ENCODE measurements at regions not wholly inside any gene's neighbourhood (a gene's known extent, or its start where the extent isn't known, plus 50 kb on each side); places are given as distances from the start of the nearest gene placed in this dataset.
"Not testable (repeated sequence)": the region's sequence is repeated elsewhere in the genome, so short reads cannot be mapped to it uniquely, and the experiment has no call there.

DNA sequence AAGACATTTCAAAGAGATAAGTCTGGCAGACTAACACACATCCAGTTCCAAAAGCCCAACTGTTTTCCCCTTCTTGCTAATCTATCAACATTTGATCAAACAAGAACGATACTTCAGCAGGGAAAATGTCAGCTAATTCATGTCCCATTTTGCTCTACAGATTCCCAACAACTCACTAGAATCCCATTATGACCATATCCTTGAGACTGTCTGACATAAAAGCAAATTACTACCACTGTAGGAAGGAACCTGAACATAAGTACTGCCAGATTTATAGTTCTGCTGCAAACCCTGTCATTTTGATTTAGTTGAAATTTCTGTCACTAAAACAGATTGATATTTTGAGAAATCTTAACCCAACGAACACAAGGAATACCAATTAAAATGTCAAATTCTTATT lies 193.0 kb upstream of the REG3G start:
- TF ChIP-seq ZFX (IDR thresholded peaks at IDR 0.05; ENCODE audit: borderline replicate concordance): no peak
- TF ChIP-seq, protein P1, sequence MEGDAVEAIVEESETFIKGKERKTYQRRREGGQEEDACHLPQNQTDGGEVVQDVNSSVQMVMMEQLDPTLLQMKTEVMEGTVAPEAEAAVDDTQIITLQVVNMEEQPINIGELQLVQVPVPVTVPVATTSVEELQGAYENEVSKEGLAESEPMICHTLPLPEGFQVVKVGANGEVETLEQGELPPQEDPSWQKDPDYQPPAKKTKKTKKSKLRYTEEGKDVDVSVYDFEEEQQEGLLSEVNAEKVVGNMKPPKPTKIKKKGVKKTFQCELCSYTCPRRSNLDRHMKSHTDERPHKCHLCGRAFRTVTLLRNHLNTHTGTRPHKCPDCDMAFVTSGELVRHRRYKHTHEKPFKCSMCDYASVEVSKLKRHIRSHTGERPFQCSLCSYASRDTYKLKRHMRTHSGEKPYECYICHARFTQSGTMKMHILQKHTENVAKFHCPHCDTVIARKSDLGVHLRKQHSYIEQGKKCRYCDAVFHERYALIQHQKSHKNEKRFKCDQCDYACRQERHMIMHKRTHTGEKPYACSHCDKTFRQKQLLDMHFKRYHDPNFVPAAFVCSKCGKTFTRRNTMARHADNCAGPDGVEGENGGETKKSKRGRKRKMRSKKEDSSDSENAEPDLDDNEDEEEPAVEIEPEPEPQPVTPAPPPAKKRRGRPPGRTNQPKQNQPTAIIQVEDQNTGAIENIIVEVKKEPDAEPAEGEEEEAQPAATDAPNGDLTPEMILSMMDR (IDR thresholded peaks at IDR 0.05): no peak
- H3K27ac ChIP-seq: no peak overlapping the region

GRCh38 chr2:78839259-78839658 lies 186.2 kb upstream of the REG3G start:
- no peak for TF ChIP-seq ZFX (IDR thresholded peaks at IDR 0.05; ENCODE audit: borderline replicate concordance)
- TF ChIP-seq, protein P1 (IDR thresholded peaks at IDR 0.05): no peak
- H3K27ac ChIP-seq: no peak overlapping the region

DNA sequence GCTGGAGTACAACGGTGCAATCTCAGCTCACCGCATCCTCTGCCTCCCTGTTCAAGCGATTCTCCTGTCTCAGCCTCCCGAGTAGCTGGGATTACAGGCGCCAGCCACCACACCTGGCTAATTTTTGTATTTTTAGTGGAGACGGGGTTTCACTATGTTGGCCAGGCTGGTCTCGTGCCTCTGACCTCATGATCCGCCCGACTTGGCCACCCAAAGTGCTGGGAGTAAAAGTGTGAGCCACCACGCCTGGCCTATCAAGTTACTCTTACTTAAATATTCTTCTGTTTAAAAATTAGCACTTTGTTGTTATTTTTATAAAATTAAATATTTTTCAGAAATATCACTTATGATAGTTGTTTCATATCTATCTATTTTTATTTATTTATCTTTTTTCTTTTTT lies 185.2 kb upstream of the REG3G start:
- not testable (repeated sequence) for H3K27ac ChIP-seq

DNA sequence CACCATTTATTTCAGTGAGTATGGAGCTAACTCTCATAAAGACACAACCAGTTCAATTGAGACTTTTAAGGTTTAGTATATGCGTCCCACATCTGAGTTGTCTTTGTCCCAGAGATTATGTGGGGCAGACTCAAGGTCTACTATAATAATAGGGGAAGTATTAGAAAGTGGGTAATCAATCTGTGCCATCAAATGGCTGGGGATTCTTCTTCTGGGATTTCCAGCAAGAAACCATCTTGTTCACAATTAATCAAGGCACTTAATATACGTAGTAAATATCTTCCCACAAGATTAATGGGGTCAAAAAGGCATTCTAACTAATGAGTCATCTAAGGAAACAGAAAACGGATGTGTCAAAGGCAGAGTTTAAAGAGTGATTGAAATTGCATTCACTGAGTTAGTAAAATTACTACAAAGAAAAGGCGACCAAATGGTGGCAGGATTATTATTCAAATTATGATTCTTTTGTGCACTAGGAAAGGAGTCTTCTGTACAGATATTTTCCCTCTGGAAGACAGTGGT lies 179.8 kb upstream of the REG3G start:
- TF ChIP-seq, protein P1 (IDR thresholded peaks at IDR 0.05): no peak
- TF ChIP-seq ZFX (IDR thresholded peaks at IDR 0.05; ENCODE audit: borderline replicate concordance): no peak
- H3K27ac ChIP-seq: no peak overlapping the region

DNA sequence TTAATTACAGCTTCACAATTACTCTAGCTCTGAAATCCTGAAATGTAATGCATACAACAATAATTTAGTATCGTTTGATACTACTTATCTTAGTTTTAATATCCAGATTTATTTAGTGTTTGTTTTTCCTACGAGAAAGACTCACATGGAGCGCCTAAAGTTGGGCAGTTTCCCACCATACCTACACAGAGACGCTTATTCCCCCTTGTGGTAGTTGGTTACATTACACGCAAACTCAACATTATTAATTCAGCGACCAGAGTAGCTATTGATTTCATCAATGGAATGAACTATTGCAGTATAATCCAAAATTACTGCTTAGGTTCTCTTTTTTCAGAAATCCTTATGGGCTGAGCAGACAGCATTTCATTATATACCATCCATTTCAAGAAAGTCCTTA lies 164.0 kb upstream of the REG3G start:
- TF ChIP-seq, protein P1 (IDR thresholded peaks at IDR 0.05): peak; percentile 79
- no peak for TF ChIP-seq ZFX (IDR thresholded peaks at IDR 0.05; ENCODE audit: borderline replicate concordance)
- no peak overlapping the region for H3K27ac ChIP-seq

DNA sequence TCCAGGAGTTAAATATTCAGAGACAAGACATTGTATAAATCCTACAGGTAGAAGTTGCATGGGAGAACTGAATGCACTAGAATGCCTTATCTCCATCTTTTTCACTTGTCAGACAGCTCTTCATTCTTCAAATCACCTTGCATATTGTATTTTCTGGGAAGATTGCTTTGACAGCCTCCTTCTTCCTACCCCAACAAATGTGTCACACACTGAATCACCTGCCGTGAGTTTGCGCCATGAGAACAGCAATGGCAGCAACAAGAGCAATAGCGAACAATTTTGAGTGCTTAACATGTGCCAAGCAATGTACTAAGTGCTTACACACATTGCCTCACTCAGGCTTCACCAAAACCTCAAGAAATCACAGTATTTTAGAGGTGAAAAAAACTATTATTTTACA lies 161.3 kb upstream of the REG3G start:
- H3K27ac ChIP-seq: no peak overlapping the region
- TF ChIP-seq ZFX (IDR thresholded peaks at IDR 0.05; ENCODE audit: borderline replicate concordance): no peak
- TF ChIP-seq, protein P1 (IDR thresholded peaks at IDR 0.05): no peak

DNA sequence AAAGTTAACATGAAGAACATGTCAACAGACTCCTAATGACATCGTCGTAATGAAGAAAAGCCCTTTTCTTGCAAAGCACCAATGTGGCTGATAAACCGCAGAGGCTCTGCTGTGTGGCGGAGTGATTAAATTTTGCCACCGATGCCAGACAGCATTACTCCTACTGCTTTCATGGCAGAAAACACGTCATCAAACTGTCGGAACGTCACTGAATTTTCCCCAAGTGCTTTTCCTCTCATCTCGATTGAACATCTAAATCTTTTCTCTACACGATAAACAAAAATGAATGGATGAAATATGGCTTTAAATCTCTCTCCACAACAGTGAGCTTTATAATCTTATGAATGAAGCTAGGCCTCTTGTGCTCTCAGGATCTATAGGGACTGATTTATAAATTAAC lies 159.8 kb upstream of the REG3G start:
- no peak overlapping the region for H3K27ac ChIP-seq
- TF ChIP-seq ZFX (IDR thresholded peaks at IDR 0.05; ENCODE audit: borderline replicate concordance): no peak
- TF ChIP-seq, protein P1 (IDR thresholded peaks at IDR 0.05): no peak

DNA sequence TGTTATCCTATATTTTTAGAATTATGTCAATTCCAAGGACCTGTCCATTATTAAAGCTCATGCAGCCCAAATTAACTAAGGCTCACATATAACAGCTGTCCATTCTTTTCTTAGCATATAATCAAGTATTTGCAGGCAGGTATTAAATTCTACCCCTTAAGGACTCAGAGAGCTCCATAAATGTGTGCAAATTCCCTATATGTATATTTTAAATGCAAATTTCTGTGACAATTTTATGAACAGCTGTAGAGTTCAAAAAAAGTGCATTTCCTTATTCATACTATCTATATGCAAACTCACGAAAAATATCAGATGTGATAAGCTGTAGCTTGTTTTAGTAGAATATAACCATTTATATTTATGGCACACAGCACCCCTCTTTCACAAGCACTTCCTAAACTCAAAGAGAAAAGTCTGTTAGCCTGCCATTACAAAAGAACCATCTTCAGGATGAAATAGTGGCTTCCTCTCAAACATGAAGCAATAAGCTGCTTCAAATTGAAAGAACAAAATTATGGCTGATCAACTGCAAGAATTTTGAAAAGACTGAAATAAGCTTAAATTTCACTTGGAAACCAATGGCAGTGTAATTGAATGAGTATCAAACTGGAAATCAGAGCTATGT lies 155.0 kb upstream of the REG3G start:
- TF ChIP-seq ZFX (IDR thresholded peaks at IDR 0.05; ENCODE audit: borderline replicate concordance): no peak
- TF ChIP-seq, protein P1 (IDR thresholded peaks at IDR 0.05): no peak
- no peak overlapping the region for H3K27ac ChIP-seq
